ENCODE measurements at regions not wholly inside any gene's neighbourhood (a gene's known extent, or its start where the extent isn't known, plus 50 kb on each side); places are given as distances from the start of the nearest gene placed in this dataset.
"Not testable (repeated sequence)": the region's sequence is repeated elsewhere in the genome, so short reads cannot be mapped to it uniquely, and the experiment has no call there.

GRCh38 chr17:16843511-16843910 is 128.4 kb downstream of the TNFRSF13B start:
- ATAC-seq, result not testable (repeated sequence)

GRCh38 chr17:16842346-16842745 is 129.6 kb downstream of the TNFRSF13B start:
- not testable (repeated sequence) for ATAC-seq

- not testable (repeated sequence) for ATAC-seq
Measured at GRCh38 chr17:16841896-16842295, 130.0 kb downstream of the TNFRSF13B start.

- ATAC-seq, result not testable (repeated sequence)
Measured at GRCh38 chr17:16840219-16840618, 131.7 kb downstream of the TNFRSF13B start.

- not testable (repeated sequence) for ATAC-seq
Measured at GRCh38 chr17:16839242-16840175, 132.4 kb downstream of the TNFRSF13B start.

GRCh38 chr17:16838795-16839194 is 133.1 kb downstream of the TNFRSF13B start:
- ATAC-seq, result not testable (repeated sequence)

- ATAC-seq, result peak; percentile 32; the same call in 1 of the 3 replicates
Measured at GRCh38 chr17:16838287-16838686, 133.6 kb downstream of the TNFRSF13B start.

GRCh38 chr17:16837468-16838266 is 134.3 kb downstream of the TNFRSF13B start:
- ATAC-seq, result not testable (repeated sequence)

GRCh38 chr17:16836315-16836915 is 135.5 kb downstream of the TNFRSF13B start:
- ATAC-seq, result not testable (repeated sequence)

- not testable (repeated sequence) for ATAC-seq
Measured at GRCh38 chr17:16833517-16833916, 138.4 kb downstream of the TNFRSF13B start.

GRCh38 chr17:16832853-16833252 is 139.1 kb downstream of the TNFRSF13B start:
- peak; percentile 28; the same call in 2 of the 3 replicates for ATAC-seq

GRCh38 chr17:16832206-16832605 is 139.7 kb downstream of the TNFRSF13B start:
- ATAC-seq, result not testable (repeated sequence)

GRCh38 chr17:16830770-16831169 is 140.7 kb downstream of the CCDC144A start:
- not testable (repeated sequence) for ATAC-seq

GRCh38 chr17:16830219-16830618 is 140.2 kb downstream of the CCDC144A start:
- ATAC-seq, result peak; percentile 67

All from SK-N-SH treated with all-trans-retinoic acid at 6 μM for 48 hours (cell line).